22Rv1 (cell line): ENCODE measurements at regions not wholly inside any gene's neighbourhood (a gene's known extent, or its start where the extent isn't known, plus 50 kb on each side); places are given as distances from the start of the nearest gene placed in this dataset.

ENCODE experiments used
- CTCF ChIP-seq: fragments of 450-650 bp; IDR thresholded peaks from 2 replicates; pipeline ENCODE4 v1.5.1; 2017; ENCODE audit warnings: mild to moderate bottlenecking
- ZFX ChIP-seq: fragments of 450-650 bp; IDR thresholded peaks from 2 replicates; pipeline ENCODE4 v1.6.1; 2017; ENCODE audit warnings: antibody characterized with exemption, borderline replicate concordance

GRCh38 chr6:78561015-78561414 is 306.3 kb upstream of the IRAK1BP1 start:
- TF ChIP-seq CTCF = no peak
- TF ChIP-seq ZFX = no peak
